Left renal cortex interstitium (tissue), 4 donors: ENCODE measurements at regions not wholly inside any gene's neighbourhood (a gene's known extent, or its start where the extent isn't known, plus 50 kb on each side); places are given as distances from the start of the nearest gene placed in this dataset.

ENCODE experiments used
- DNase-seq, 4 donors: peaks; one replicate each; pipeline ENCODE4 v3.0.0-alpha.2; 2013; ENCODE audit warnings: low read depth in 4 of 4, low spot score in 2 of 4, missing footprints in 1 of 4

DNA sequence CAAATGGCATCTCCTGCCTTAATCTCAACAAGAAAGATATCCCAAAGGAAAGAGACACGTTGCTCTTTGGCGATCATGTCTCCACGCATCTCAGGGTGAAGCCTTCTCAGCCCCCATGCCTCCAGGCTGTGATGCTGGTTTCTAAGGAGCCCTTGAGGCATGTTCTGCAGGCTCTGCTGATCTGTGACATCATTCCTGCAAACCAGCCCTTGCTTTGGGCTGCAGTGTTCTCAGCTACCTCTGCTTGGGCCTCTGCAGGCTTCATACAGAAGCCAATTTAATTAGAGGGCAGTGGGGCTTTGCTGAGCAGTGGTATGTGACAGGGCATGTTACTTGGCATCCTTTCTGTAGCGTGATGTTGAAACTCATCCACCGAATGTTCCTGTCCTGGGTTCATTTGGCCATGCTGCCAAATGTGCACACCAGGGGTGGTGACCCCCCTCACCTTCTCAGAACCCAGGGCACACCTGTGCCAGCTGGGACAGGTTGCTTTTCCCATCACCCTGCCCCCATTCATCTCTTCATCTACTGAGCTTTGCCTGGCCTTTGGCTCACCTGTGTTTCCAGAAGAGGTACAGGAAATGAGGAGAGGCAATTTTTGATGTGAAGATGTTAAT lies 230.9 kb downstream of the TEX29 start:
- DNase-seq, result no peak

DNA sequence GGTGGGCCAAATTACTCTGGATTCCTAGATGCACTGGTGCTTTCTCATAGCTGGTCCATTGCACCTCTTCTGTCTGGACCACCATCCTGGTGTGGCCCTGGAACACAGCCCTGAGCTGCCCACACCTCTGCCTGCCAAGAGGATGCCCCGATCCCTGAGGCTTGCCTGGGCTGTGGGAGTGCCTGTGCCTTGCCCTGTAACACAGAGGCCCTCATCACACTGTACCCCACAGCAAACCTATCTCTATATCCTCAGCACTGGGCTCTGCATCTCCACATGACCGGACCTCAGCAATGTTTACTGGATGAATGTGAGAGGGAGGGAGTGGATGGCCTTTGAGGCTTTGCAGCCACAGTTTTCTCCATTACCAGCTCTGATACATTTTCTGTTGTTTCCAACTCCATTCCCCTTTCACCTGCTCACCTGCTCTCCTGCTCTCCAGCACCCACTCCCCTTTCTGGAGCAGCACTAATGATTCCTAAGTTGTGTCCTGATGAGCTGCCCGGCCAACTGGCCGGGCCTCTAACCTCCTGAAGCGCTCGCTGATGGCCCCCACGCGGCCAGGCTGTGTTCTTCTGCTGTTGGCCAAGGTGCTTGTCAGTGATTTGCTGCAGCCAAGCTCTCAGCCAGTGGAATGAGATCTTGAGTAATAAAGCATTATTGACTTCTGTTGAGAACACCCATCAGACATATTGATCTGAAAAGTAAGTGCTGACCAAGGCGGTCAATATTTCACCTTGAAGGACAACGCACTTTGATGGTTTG lies 232.6 kb downstream of the TEX29 start:
- DNase-seq, result no peak

DNA sequence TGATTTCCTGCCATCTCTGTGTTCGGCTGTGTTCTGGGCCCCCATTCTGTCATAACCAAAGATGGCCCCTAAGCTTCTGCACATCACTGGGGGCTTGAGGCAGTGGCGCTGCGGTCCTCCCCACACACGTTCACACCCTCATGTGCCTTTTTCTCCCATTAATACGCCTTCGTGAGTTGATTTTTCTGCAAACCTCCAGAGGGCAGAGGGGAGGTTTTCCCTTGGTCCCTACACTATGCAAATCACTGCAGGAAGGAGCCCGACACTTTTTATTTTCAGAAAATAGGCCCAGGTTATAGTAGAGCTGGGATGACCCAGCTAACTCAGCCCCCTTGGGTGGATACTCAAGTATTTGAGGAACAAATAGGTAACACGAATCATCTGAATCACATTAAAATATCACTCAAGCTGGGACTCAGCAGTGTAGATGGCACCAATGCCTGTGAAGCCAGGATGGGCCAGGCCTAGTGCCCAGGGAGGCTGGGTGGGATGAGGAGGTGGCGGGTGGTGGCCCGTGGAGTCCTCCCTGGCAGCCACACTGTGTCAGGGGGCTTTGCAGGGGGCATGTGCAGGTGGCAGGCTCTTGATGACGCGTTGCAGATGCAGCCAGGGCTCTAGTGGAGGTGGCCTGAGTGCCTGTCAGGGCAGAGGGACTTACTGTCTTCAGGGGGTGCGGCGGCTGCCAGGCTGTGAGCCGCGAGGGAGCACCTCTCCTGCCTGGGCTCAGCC lies 234.3 kb downstream of the TEX29 start:
- no peak for DNase-seq

DNA sequence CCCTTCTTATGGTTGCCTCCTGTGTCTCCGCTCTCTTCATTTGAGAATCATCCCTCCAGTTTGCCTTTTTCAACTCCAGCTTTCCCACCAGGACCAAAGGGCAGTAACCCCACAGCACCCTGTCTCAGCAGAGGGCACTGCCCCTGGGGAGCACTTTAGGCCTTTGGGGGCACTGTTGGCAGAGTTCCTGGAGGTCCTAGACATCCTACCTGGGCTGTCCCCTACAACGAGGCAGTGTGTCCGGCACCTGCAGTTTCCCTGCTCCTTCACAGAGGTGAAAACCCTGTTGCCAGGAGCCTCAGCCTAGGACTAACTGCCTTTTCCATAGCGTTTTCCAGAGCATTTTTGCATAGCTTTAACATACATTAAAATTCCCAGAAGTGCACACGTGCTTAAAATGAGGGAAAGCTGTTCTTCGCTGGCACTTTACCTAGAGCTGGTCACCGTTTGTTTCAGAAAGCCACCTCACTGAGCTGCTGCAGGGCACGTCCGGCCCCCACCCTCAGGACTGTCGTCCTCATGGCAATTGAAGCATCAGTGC lies 234.9 kb downstream of the TEX29 start:
- DNase-seq, result no peak

DNA sequence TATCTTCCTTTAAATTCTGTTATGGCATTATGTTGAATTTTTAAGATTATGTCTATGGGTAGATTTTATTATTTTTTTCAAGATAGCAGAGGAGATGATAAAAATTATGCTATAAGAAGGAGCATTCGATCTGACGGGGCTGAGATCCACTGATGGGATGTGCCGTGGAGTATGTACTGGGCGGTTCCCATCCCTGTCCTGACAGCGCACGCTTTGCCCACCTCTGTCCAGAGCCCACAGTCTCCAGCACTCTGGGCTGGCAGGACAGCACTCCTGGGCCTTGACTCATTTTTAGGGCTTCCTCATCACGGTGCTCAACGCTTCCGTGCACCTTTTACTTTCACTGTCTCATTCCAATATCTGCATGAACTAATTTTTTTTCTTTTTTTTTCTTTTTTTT lies 235.5 kb downstream of the TEX29 start:
- DNase-seq, result no peak

DNA sequence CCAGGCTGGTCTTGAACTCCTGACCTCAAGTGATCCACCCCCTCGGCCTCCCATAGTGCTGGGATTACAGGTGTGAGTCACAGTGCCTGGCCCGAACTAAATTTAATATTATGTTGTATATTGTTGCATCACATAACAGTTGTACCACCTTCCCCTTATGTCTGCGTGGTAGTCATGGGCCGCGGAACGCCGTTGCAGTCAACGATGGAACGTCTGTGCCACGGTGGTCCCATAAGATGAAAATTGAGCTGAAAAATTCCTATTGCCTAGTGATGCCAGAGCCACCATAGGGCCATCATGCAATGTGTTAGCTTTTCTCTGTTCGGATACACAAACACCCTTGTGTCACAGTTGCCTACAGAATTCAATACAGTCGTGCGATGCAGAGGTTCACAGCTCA lies 236.1 kb downstream of the TEX29 start:
- no peak for DNase-seq

DNA sequence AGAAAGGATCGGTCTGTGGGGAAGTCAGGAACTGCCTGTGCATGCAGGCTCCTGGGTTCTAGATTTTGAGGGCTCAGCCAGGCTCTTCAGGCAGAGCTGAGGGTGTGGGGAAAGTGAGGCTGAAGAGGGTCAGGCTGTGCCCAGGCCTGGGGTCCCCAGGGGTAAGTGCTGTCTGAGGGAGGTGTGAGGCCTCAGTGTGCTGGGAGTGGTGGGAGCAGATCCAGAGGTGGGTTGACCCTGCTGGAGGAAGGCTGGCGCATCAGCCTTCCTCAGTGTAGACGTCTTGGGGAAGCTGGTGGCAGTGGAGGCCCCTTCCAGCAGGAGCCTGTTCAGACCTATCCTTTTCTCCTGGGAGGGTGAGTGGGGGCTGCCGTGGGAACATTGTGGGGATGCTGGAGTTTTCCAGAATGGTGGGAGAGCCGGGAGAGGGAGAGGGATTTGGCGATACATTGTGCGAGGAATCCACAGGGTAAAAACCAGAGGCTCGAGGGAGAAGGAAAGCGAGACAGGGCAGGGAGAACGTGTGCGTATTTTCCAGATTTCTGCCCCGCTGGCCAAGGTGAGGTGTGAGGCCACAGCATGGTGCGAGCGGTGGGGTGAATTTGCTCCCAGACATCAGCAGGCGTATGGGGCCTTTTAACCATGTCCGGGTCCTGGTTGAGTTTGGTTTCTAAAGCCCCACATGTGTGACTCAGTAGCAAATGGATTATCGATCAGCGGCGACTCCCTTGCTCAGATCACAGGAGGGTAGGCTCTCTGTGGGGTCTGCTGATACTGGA lies 237.7 kb downstream of the TEX29 start:
- DNase-seq, result no peak

DNA sequence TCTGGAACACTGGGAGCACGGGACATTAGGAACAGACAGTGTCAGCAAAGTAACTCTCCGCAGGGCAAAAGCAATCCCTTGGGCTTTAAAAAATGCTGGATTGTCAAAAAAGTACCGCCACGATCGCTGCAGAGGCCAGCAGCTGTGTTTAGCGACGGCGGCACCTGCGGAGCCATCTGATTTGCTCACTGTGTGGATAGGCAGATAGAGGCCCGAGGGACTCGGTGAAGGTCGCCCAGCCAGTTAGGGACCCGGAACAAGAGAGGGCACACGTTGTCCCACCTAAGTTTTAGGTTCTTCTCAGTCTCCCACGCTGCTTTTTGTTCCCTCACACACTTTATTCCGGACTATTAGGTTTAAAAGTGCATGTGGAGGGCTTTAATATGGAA lies 238.3 kb downstream of the TEX29 start:
- no peak for DNase-seq

DNA sequence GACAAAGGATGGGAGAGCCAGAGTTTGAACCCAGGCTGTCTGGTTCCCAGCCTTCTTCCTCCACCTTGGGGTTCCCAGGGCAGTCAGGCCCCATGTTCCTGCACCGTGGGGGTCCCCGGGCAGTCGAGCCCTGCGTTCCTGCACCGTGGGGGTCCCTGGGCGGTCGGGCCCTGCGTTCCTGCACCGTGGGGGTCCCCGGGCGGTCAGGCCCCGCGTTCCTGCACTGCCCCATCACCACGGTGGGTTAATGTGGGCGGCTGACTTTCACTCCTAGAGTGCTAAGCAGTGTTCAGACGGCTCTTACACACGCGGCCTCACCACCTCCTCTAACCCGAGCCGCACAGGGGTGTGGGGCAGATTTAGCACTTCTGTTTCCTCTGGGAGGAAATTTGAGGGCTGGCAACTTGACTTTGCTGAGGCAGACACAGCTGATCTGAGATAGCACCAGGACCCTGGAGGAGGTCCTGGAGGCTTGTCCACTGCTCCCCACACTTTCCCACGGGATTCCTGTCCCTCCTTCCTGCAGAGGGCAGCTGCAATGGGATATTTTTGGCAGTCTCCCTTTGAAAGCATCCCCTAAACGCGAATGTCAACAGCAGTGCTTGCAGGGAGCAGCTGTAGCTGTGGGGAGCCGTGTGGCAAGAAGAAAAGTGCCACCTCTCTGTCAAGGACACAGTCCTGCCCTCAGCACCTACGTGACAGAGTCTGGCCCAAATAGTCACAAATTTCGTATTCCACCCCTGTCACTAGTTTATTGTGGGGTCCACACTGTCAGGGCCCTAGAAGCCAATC lies 239.4 kb downstream of the TEX29 start:
- DNase-seq, result no peak

DNA sequence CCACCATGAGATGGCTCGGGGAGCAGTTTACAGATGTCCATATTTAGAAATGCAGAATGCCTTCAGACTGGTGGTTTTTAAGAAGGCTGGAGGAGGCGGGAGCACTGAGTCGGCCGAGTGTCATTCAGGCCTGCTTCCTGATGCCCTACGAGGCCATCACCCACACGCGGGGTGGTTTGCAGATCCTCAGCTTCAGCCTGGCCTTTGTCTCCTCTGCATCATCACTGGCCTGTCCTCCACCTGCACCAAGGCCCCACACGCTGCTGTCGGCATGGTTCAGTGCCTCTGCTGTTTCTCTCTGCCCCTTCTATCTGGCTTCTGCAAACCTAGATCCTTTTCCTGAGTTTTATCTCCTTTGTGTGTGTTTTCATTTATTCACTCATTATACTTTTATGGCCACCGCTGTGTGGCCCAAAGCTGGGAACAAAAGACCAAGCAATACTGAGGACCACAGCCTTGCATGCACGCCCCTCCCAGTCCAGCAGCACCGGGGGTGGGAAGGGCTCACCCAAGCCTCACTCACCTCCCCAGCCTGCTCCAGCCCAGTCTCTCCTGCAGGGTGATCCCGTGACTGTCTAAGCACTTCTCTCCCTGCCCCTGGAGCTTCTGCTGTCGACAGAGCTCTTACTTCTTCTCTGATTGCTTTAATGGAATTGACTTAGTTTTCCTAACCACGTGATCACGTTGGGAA lies 240.8 kb downstream of the TEX29 start:
- no peak for DNase-seq

DNA sequence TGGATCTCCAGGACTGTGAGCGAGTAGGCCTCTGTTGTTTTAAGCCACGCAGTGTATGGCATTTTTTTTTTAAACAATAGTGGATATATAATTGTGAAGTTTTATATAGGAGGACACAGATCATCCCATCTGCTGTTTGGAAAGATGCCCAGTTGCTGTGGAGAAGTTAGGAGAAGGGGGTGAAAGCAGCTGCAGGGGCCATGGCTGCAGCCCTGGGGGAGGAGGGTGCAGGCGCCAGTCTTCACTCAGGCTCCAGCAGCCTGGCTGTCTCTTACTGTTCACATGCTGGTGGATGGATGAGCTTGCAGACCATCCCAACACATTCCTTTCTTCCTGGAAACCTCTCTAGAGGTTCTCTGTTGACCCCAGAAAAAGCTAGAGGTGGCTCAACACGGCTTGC lies 242.3 kb downstream of the TEX29 start:
- DNase-seq, result no peak

DNA sequence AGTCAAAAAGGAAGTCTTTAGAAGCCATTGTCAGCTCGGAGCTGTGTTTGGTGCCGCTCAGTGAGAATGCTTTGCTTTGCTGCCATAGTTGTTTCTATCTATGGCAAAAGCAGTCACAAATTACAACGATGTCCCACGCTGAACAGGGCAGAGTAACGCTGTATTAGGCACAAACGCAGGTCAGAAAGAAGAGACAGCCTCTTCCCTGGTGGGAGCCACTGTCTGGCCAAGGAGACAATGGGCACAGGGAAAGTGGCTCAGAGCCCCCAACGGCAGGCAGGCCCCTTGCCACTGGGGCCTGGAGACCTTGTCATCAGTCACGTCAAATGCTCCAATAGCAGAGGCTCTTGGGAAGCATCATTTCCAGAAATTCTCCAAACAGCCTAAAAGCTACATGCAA lies 244.2 kb downstream of the TEX29 start:
- DNase-seq, result no peak

DNA sequence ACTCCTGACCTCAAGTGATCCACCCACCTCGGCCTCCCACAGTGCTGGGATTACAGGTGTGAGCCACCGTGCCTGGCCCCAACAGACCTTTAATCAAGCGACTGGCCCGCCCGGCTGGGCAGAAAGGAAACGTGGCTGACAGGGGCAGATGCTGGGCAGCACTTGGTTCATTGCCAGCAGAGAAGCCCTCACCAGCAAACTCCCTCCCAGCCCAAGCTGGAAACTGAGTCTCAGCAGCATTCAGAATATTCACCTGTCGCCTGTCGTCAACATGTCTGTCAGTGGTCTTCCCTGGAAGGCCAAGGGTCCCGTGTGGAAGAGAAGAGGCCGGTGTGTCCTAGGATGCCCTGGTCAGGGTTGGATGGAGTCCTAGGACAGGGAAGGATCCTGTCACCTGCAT lies 245.0 kb downstream of the TEX29 start:
- no peak for DNase-seq

DNA sequence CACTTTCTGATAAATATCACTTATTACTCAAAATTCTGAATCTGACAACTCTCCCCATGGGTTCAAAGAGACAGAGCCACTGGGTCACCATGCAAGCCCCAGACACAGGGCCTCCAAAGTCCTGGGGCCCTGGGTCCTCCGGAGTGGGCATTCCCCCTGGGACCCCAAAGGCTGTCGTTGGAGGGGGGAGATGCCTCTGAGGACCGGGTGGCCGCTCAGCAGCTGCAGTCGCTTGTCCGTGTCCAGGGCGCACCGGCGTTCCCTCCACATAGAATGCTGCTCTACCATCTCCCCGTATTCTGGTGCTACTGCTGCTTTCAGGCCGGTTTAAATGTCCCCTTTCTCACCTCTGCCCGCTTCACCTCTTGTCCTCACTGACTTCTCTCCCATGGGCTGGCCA lies 246.1 kb downstream of the TEX29 start:
- no peak for DNase-seq

DNA sequence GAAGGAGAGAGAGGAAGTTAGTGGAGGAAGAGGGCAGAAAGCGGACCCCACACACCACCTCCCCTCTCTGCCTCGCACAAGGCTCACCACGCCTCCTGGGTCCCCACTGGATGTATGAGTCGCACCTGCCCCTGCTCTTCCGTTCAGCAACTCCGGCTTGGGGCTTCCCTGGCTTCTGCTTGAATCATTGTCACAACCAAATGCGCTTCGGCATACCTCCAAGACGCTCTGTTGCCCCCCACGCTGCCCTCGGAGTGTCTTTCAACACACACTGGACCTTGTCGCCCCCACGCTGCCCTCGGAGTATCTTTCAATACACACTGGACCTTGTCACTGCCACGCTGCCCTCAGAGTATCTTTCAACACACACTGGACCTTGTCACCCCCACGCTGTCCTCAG lies 247.2 kb downstream of the TEX29 start:
- DNase-seq, result no peak

DNA sequence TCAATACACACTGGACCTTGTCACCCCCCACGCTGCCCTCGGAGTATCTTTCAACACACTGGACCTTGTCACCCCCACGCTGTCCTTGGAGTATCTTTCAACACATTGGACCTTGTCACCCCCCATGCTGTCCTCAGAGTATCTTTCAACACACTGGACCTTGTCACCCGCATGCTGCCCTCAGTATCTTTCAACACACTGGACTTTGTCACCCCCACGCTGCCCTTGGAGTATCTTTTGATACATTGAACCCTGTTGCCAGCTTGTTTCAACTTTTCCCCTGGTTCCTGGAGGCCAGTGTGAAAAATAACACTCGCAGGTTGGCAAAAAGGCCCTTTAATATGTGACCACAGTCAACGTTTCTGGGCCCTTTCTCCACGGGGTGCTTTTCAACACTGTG lies 247.8 kb downstream of the TEX29 start:
- DNase-seq, result no peak

DNA sequence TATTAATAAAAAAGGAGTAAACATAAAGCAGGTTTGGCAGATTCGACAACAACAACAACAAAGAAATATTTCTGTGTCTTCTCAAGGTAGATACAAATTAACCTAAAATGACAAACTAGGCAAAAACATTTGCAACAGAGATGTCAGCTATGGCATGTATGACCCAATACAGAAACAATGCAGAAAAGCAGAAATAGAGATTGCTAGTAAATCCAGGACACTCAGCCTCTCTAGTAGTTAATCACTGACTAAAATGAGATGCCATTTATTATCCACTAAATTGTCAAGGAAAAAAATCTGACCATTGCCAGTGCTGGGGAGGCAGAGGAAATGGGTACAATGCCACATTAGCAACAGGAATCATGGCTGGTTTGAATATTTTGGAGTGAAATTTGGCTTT lies 250.5 kb downstream of the TEX29 start:
- DNase-seq, result no peak

DNA sequence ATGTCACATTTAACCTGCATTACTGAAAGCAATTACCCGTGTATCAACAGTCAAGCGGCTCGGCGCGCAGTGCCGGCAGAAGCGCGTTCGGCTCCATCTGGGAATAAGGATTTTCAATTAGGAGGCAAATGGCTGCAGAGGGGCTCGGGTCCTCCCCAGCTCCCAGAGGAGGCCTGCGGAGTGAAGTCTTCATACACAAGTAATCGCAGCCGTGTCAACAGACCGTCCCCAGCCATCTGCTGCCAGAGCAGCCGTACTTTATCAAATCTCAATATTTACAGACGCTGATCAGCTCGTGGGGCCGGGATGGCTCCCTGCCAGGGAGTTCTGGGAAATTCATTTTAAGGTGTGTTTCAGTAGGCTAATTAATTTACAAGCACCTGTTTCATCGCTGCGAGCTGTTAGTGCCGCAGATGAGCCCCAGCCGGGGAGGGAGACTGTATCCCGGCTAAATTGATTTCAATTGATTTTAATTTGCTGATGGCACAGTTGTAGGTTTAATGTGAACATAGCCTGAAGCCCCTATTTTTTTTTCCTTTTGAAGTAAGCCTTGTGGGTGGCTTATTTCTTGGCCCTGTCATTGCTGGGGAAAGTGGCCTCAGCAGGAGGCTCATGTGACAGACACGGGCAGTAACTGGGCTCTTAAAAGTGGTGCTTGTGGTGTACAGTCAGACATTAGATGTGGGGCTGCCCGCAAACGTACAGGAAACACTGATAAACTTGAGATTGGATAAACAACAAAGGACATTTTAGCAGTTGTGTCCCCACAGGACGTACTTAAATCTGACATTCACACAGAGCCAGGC lies 252.7 kb downstream of the TEX29 start:
- no peak for DNase-seq

DNA sequence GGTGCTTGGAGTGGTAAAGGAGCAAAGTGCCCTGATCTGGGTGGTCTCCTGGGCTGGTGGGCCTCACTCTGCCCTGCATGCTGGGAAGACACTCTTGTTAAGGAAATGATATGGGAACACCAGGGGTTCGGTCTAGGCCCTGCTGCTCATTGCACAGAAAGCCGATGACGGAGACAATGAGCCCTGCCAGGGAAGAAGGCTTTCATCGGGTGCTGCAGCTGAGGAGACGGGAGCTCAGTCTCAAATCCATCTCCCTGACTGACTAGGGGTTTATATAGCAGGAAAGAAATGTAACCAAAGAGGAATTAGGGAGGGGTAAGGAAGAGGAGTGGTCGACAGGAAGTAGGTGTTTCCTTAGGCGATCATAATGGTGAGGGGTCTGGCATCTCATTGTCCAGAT lies 253.4 kb downstream of the TEX29 start:
- no peak for DNase-seq
